ENCODE measurements at regions not wholly inside any gene's neighbourhood (a gene's known extent, or its start where the extent isn't known, plus 50 kb on each side); places are given as distances from the start of the nearest gene placed in this dataset.

GRCh38 chr5:68949711-68950110, 144.1 kb upstream of the SLC30A5 start:
- DNase-seq (no peak), ATAC-seq (ENCODE audit: low FRiP score in 2 of 2) (no peak)
- no peaks in the 10 kb centered on the region for H3K36me3 ChIP-seq
- peaks cover 0 to 10% (median 3%) of the 10 kb centered on the region in 4 donors for H3K4me1 ChIP-seq
- no peaks in the 10 kb centered on the region for H3K27me3 ChIP-seq
- H3K9me3 ChIP-seq: no peaks in the 10 kb centered on the region
- TF ChIP-seq CTCF (IDR thresholded peaks at IDR 0.05) (no peak), EP300 (IDR thresholded peaks at IDR 0.05) (no peak), POLR2A (IDR thresholded peaks at IDR 0.05) (no peak), POLR2AphosphoS5 (IDR thresholded peaks at IDR 0.05) (no peak)
- 39 to 49% methylated on average over 4 of the region's 4 CpGs for WGBS, 2 donors
- H3K4me3 ChIP-seq: no peak overlapping the region
- H3K27ac ChIP-seq: no peak overlapping the region

GRCh38 chr5:68950125-68950524, 143.7 kb upstream of the SLC30A5 start:
- Histone ChIP-seq H3K4me1 (peaks cover 0 to 10% (median 3%) of the 10 kb centered on the region in 4 donors), H3K36me3 (no peaks in the 10 kb centered on the region), H3K4me3 (no peak overlapping the region), H3K9me3 (no peaks in the 10 kb centered on the region), H3K27me3 (no peaks in the 10 kb centered on the region), H3K27ac (no peak overlapping the region)
- ATAC-seq (ENCODE audit: low FRiP score in 2 of 2) (peak in 1 of 2 donors; percentile 27), DNase-seq (no peak)
- WGBS, 2 donors: 46 to 61% methylated on average over 6 of the region's 6 CpGs
- TF ChIP-seq EP300 (IDR thresholded peaks at IDR 0.05) (no peak), CTCF (IDR thresholded peaks at IDR 0.05) (no peak), POLR2AphosphoS5 (IDR thresholded peaks at IDR 0.05) (no peak), POLR2A (IDR thresholded peaks at IDR 0.05) (no peak)

GRCh38 chr5:68950930-68951329, 142.9 kb upstream of the SLC30A5 start:
- no peak for TF ChIP-seq POLR2AphosphoS5 (IDR thresholded peaks at IDR 0.05)
- TF ChIP-seq CTCF (IDR thresholded peaks at IDR 0.05): no peak
- no peak for TF ChIP-seq EP300 (IDR thresholded peaks at IDR 0.05)
- TF ChIP-seq POLR2A (IDR thresholded peaks at IDR 0.05): no peak
- DNase-seq: no peak

GRCh38 chr5:68953231-68953874, 140.5 kb upstream of the SLC30A5 start:
- no peak overlapping the region for H3K4me3 ChIP-seq
- H3K27me3 ChIP-seq: no peaks in the 10 kb centered on the region
- ATAC-seq (ENCODE audit: low FRiP score in 2 of 2): peak in 1 of 2 donors; percentile 50
- H3K9me3 ChIP-seq: no peaks in the 10 kb centered on the region
- peaks cover 0 to 10% (median 3%) of the 10 kb centered on the region in 4 donors for H3K4me1 ChIP-seq
- H3K27ac ChIP-seq: no peak overlapping the region
- no peaks in the 10 kb centered on the region for H3K36me3 ChIP-seq
- DNase-seq: no peak
- WGBS, 2 donors: 61 to 68% methylated on average over 3 of the region's 3 CpGs
- TF ChIP-seq POLR2A (IDR thresholded peaks at IDR 0.05) (no peak), POLR2AphosphoS5 (IDR thresholded peaks at IDR 0.05) (no peak), CTCF (IDR thresholded peaks at IDR 0.05) (no peak), EP300 (IDR thresholded peaks at IDR 0.05) (no peak)

More at GRCh38 chr5:68950930-68951329, 142.9 kb upstream of the SLC30A5 start:
- no peaks in the 10 kb centered on the region for H3K36me3 ChIP-seq
- H3K4me3 ChIP-seq: no peak overlapping the region
- peaks cover 0 to 10% (median 3%) of the 10 kb centered on the region in 4 donors for H3K4me1 ChIP-seq
- no peak for ATAC-seq (ENCODE audit: low FRiP score in 2 of 2)
- H3K9me3 ChIP-seq: no peaks in the 10 kb centered on the region
- 36 to 50% methylated on average over 1 of the region's 1 CpG for WGBS, 2 donors
- no peaks in the 10 kb centered on the region for H3K27me3 ChIP-seq
- no peak overlapping the region for H3K27ac ChIP-seq

Measured in upper lobe of left lung (tissue), 6 donors.